DMS 273 (cell line): ENCODE measurements at regions not wholly inside any gene's neighbourhood (a gene's known extent, or its start where the extent isn't known, plus 50 kb on each side); places are given as distances from the start of the nearest gene placed in this dataset.

Experiments used
- DNase-seq: peaks from one replicate; lab custom pipeline; 2025; ENCODE audit not compliant: unreplicated experiment; lab: John Stamatoyannopoulos, UW

DNA sequence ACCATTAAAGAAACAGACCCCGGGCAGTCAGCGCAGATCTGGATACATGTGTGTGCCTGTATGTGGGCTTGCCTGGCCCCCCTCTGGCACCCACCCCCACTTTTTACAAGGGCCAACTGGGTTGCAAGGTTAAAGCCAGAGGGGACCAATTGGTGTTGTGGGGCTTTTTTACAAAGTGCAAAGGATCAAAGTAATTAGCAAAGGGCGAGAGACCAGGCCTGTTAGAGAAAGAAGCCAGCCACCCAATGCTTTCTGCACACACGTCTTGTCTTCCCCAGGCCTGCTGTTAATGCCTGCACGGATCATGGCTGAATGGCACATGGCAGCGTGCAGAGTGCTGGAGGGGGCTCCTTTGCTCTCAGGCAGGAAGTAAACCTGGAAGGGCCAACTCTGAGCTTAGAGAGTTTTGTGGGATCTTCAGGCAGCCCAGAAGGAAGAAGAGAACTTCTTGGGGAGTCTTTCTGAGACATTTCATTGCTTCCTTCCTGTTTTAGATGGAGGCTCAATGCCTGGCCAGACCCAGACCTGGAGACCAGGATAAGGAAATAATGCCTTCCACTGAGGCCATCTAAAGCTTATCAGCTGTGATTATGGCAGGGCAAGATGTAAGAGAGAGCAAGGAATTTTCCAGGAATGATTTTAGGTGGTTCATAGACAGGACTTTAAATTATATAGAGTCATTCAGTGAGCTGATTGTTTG is 523.4 kb upstream of the TBX3 start:
- no peak for DNase-seq

DNA sequence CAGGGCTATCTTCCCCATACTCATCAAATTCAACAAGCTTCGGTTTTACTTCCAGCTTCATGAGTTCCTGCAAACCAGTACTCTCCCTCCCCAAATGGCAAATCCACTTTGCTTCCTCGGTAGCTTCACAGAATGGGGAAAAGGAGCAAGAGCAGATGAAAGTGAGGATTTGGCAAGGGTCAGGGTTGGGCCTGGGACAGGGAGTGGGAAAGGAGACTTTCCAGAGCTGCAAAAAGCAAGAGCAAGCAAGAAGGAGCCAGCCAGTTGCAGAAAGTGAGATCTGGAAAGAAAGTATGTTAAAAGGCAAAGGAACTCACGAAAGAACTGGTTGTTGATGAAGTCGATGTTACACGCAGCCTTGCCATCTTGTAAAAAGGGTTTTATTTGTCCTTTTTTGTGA is 522.8 kb upstream of the TBX3 start:
- DNase-seq = no peak

DNA sequence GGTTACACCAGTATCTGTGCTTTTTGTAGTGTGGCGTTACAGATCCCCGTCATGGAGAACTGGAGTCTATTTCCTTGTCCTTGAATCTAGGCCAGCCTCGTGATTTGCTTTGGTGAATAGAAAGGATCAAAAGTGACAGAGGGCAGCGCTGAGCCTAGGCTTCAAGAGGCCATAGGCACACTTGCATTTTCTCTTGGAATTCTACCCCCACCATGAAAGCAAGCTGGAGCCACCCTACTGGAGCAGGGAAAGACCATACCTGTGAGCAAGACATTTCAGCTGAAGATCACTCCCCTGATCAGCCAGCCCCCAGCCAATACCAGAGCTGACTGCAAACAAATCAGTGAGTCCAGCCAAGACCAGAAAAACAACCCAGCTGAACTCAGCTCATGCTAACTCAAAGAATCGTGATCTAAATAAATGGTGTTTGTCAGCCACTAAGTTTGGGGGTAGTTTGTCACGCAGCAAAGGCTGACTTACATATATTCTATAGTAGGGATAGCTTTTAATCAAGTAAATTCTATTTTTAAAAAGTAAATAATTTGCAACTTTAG is 521.9 kb upstream of the TBX3 start:
- DNase-seq = no peak

DNA sequence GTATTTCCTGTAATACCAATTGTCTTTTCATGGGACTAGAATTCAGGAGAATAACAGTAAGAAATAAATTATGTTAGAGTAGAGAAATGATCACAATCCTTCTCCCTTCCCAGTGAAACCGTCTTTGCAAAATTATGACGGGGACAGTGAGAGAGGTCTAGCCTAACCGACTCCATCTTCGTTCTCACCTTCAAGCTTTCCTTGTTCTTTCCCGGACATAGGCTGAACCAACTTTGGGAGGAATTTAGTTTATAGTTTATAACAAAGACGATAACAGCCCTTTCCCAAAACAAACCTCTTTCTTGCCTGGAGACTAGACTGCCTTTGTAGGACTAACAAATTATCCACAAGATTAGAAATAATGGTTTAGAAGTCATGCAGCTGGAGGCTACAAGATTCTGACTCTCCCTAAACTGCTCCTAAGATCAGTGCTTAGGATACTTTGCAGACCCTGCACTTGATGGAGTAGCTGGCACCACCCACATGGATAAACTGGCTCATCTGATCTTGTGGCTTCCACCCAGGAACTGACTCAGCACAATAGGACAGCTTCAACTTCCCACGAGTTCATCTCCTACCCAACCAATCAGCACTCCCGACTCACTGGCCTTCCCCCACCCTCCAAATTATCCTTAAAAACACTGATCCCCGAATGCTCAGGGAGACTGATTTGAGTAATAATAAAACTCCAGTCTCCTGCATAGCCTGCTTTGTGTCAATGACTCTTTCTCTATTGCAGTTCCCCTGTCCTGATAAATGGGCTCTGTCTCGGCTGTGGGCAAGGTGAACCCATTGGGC is 521.2 kb upstream of the TBX3 start:
- DNase-seq = no peak

DNA sequence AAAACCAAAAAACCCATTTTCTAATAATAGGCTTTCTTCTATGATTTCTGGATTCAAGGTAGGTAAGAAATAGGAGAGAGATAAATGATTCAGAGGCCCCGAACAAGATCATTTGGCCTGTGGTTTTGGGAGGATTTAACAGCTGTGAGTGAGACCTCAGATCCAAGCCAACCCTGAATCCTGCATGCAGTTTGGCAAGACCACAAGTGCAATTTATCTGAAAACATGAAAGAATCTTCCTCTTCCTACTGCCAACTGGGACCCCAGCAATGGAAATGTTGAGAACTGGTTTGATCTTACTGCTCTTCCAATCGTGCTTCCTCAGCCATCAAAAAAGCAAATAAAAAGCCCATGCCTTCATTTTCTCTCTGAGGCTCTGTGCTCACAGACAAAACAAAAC is 519.7 kb upstream of the TBX3 start:
- DNase-seq = no peak

DNA sequence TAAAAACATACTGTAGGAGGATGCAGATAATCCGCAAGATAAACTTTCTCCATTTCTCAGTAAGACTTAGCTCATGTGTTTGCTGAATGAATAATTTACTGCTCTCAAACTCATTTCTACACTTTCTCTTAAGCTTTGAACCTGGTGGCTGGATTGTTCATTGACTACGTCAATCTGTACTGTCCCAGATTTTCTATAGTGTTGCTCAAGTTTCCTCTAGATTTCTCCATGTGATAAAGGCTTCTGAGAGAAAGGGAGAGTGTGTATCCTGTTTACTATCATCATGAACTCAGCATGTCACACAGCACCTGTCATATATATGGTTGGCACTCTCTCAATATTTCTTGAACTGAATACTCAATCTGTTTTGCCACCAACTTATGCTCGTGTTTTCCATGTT is 518.0 kb upstream of the TBX3 start:
- no peak for DNase-seq

DNA sequence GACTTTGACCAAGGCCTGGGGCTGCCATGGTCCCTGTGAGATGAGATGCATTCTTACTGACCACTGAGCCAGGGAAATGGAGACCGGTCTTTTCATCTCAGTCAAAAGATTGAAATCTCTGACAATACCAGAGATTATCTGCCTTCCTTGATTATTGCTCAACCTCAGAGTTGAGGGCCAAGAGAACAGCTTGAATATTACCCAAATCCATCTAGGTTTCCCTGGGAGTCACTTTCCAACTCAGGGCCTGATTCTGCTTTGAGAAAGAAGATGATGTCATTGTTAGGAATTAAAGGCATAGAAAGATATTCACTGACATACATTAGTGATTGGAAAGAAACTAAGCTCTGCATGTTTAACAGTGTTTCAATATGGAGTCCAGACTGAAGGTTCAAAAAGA is 515.9 kb upstream of the TBX3 start:
- no peak for DNase-seq

DNA sequence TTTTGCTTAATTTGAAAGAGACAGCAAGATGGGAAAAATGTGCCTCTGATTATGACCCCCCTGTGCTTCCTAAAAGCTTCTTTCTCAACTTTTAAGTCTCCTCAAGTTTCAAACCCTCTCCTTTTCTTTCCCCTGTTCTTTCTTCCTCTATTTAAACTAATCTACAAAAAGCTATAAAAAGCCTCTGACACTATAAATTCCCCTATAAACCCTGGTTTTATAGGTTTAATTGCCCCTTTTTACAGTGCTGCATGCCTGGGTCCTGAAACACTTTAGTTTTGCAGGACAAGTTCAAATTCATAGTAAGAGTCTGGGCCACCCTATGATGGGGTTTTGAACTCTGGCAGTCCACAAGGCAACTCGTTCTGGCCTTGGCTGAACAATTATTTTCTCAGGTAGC is 510.9 kb upstream of the TBX3 start:
- DNase-seq = no peak

DNA sequence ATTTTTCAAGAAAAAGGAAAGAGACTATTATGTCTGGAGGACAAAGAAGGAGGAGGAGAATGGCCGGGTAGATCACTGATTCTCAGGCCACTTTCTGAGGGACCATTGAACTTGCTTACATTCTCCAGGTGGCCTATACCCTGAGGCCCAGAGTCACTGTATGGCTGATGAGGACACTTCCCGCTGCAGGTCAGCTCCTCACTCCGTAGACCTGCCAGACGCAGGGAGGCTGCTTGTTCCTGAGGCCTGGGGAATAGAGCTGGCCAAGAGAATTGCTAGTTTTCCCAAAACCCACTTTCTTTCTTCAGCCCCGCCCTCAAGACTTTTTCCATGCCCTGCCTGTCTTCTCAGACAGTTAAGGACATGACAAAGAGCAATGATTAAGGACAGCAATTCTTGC is 510.5 kb upstream of the TBX3 start:
- no peak for DNase-seq

DNA sequence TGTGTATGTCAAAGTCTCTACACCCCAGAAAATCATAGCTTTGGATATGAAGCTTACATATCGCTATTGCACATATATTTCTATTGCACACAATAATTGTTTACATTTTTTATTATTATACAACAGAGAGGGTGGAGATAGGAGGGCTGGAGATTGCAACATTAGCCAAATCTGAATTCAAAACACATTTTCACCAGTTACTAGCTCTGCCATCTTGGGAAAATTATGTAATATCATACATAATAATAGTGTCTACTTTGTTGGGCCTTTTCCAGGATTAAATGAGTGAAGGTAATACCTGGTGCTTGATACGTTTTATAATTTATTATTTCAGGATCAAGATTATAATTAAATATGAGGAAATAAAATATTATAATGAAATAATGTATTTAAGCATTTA is 507.4 kb upstream of the TBX3 start:
- no peak for DNase-seq

DNA sequence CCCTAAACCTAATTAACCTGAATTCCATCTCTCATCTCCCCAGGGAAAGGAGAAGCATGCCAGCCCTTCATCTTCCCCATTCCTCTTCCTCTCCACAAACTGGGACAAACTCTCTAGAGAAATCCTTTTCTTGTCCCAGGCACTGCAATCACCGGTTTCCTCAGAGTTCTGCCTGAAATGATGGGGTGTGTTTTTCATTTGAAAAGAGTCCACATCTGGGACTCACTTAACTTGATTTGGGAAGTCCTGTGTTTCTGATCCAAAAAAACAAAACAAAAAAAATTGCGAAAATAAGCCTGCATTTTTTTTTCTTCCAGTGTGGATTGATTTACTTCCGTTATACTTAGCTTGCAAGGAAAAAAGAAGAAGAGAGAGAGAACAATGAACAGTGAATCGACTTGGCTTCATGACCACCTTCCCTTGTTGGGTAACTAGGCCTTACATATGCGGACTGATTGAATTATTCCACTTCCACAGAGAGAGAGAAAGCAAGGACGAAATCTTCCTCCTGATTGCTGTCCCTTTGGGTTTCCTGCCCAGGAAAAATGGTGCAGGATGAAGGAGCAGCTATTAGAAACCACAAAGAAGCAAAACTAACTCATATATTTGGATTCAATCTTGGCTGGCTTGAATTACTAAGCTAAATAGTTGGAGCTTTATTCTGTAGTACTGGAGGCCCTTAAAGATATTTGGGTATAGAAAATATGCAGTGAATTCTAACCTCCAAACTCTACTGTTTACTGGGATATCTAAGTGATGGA is 506.2 kb upstream of the TBX3 start:
- DNase-seq = no peak

DNA sequence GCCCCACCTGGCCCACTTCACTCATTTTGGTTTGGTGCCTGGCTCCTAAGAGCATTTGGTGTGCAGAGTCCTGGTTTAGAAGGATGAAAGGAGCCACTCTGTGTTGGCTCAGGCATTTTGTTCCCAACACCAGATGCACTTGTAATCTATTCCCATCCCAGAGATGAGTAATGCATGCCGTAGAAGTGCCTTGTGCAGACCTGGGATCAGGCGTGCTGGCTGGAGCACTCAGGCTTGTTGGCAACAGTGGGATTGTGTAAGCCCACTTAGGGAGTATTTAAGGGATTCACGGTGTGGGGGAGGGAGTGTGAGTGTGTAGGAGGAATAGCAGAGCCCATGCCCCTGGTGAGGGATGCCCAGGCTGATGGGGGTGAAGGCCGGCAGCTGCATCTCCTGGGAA is 501.5 kb upstream of the TBX3 start:
- DNase-seq = no peak

DNA sequence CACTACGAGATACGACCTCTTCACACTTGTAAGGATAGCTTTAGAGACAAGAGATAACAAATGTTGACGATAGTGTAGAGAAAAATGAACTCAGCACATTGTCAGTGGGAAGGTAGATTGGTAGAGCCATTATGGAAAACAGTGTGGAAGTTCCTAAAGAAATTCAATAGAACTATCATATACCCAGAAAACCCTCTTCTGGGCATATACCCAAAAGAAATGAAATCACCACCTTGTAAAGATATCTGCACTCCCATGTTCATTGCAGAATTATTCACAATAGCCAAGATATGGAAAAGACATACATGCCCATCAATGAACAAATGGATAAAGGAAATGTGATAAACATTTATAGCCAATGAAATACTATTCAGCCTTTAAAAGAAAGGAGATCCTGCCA is 499.8 kb upstream of the TBX3 start:
- no peak for DNase-seq

DNA sequence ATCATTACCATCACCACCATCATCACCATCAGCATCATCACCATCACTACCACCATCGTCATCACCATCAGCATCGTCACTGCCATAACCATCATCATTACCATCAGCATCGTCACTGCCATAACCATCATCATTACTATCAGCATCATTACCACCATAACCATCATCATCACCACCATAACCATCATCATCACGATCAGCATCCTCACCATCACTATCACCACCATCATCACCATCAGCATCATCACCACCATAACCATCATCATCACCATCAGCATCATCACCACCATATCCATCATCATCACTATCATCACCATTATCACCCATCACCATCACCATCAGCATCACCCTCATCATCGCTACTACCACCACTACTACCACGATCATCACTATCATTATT is 493.9 kb upstream of the TBX3 start:
- DNase-seq = no peak

DNA sequence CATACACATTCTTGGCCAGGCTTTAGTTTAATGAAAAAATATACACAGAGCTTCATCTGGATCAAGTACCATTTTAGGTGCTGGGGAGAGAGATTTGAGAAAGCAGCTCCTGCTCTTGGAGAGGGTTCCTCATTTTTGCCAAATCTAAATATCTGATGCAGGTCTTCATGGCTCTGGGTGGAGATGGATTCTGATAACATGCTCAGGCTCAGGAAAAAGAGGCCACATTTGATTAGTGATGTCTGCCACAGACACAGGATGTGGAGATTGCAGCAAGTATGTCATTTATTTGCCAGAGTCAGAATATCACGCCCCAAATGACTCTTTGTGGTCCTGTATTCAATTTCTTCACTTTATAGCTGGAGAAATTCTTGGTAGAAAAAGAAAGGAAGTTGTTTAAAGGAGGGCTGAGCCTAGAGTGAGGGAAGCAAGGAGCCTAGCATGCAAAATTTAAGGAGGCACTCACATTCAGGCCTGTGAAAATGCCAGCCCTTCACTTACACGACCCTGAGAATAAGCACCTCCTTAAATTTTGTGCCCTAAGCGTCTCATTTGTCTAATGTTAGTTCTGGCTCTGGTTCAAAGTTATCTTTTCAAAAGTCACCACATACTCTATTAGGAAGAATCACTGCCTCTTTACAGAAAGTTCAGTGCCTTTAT is 492.9 kb upstream of the TBX3 start:
- DNase-seq = no peak

DNA sequence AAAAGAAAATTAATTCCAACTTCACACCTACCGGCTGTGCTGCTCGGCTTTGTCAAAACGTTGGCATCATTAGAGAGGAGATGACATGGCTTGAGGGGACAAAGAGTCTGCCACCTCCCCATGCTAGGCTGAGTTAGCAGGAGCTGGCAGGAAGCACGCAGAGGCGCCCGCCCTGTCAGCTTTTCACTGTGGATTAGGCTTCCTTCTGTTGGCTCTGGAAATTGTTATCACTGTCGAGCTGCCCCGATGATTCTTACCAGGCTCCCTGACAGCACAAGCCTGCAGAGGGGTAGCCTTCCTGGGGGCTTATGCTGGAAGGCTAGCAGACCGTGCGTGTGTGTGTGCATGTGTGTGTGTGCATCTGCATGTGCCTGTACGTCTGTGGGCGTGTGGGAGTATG is 490.9 kb upstream of the TBX3 start:
- no peak for DNase-seq

DNA sequence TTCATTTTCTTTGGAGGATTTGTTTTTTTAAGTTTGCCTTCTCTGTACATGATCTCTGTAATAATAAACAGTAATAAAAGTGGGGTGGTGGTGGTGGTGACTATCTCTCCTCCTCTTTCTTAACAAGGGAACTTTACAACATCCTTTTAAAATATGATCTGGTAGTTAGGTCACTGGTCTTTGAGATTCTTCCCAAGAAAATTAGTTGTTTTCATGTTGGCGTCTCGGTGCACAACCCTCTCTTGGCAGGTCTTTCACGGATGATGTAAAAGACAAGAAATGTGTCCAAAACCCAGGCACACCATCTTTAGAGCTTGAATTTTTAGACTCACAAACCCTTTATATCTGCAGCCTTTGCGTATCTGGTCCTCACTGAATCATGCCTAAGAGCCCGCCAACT is 488.5 kb upstream of the TBX3 start:
- no peak for DNase-seq

DNA sequence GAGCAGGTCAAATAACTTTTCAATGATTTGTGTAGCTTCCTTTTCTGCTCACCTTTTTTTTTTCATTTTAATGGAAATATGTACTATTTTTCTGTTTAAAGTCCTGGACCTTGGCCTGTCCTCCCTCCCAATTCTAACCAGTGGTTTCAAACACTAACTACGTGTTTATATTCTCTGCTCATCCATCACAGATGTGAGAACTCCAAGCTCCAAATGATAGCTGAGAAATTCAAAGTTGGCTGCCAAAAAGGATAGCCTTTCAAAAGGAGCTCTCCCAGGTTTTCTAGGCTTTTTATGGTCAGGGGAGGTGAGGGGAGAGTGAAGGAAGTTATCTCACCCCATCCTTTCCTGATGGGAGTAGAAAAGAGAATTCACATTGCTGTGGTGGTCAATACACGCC is 486.0 kb upstream of the TBX3 start:
- DNase-seq = no peak

DNA sequence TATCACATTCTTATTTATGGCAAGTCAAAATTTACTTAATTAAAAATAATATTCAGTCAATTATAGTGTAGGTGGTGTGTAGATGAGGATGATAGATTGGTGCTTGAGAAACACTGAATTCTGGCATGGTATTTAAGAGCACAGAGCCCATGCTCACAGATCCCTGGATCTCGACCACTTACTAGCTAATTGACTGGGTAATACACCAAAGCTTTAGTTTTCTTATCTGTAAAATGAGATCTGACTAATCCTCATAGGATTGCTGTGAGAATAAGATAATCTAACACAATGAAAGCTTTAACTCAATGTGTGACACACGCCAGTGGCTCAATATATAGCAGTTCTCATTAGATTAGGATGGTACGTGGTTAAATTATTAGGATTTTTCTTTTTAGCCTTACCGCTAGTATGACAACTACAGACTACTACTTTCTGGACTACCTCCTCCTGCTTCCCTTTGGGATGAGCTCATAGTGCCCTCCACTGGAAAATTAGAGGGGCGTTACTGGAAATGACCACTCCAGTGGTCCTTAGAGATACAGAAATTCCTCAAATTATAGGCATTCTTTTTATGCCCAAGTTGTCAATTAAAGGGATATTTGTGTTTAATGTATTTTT is 482.8 kb upstream of the TBX3 start:
- DNase-seq = no peak

DNA sequence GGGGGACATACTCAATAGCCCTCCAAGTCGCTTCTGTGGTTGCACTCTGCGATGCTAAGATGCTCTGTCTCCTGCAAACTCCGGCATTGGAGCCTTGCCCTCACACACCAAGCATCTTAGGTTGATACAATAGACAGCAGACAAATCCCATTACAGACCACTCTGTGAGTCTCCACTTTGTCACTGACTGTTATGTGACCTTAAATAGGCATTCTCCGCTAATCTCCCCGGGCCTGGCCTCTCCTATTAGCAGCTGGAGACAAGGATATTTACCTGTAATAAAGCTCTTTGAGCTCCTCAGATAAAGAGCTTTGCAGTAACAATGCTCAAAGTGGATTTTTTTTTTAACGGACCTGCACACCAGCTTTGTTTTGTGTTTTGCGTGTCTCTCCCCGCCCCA is 479.7 kb upstream of the TBX3 start:
- DNase-seq = no peak
